ENCODE measurements at regions not wholly inside any gene's neighbourhood (a gene's known extent, or its start where the extent isn't known, plus 50 kb on each side); places are given as distances from the start of the nearest gene placed in this dataset.

GRCh38 chr2:128545829-128546228, 227.2 kb upstream of the HS6ST1 start:
- TF ChIP-seq FOXM1 (CRISPR knock-in tag; IDR thresholded peaks at IDR 0.05) (no peak), ATF3 (CRISPR knock-in tag; IDR thresholded peaks at IDR 0.05) (no peak), MZF1 (CRISPR knock-in tag; IDR thresholded peaks at IDR 0.05; ENCODE audit: borderline replicate concordance) (no peak), ARNTL (CRISPR knock-in tag; IDR thresholded peaks at IDR 0.05) (no peak), ARHGAP35 (CRISPR knock-in tag; IDR thresholded peaks at IDR 0.05; ENCODE audit: borderline replicate concordance) (no peak)
- TF ChIP-seq, protein P1, sequence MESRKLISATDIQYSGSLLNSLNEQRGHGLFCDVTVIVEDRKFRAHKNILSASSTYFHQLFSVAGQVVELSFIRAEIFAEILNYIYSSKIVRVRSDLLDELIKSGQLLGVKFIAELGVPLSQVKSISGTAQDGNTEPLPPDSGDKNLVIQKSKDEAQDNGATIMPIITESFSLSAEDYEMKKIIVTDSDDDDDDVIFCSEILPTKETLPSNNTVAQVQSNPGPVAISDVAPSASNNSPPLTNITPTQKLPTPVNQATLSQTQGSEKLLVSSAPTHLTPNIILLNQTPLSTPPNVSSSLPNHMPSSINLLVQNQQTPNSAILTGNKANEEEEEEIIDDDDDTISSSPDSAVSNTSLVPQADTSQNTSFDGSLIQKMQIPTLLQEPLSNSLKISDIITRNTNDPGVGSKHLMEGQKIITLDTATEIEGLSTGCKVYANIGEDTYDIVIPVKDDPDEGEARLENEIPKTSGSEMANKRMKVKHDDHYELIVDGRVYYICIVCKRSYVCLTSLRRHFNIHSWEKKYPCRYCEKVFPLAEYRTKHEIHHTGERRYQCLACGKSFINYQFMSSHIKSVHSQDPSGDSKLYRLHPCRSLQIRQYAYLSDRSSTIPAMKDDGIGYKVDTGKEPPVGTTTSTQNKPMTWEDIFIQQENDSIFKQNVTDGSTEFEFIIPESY (CRISPR knock-in tag; IDR thresholded peaks at IDR 0.05) = no peak
